ENCODE measurements at regions not wholly inside any gene's neighbourhood (a gene's known extent, or its start where the extent isn't known, plus 50 kb on each side); places are given as distances from the start of the nearest gene placed in this dataset.

- H3K36me3 Mint-ChIP-seq (ENCODE audit: low read depth): no peaks in the 10 kb centered on the region
Measured at GRCh38 chr18:67023059-67023458, 419.2 kb upstream of the CDH19 start.

GRCh38 chr18:67010919-67011318, 407.0 kb upstream of the CDH19 start:
- no peak for TF ChIP-seq CTCF (IDR thresholded peaks at IDR 0.05)
- no peak overlapping the region for H3K4me3 Mint-ChIP-seq (ENCODE audit: unreplicated experiment)
- no peaks in the 10 kb centered on the region for H3K9me3 Mint-ChIP-seq (ENCODE audit: low read depth)
- no peaks in the 10 kb centered on the region for H3K36me3 Mint-ChIP-seq (ENCODE audit: low read depth)
- peaks cover 6% of the 10 kb centered on the region for H3K27me3 Mint-ChIP-seq (ENCODE audit: low read depth)
- no peak for DNase-seq (ENCODE audit: low spot score)
- no peak overlapping the region for H3K27ac Mint-ChIP-seq (ENCODE audit: unreplicated experiment)
- no peaks in the 10 kb centered on the region for H3K4me1 Mint-ChIP-seq (ENCODE audit: low read depth)

More at GRCh38 chr18:67023059-67023458, 419.2 kb upstream of the CDH19 start:
- no peak overlapping the region for H3K27ac Mint-ChIP-seq (ENCODE audit: unreplicated experiment)
- no peaks in the 10 kb centered on the region for H3K9me3 Mint-ChIP-seq (ENCODE audit: low read depth)
- TF ChIP-seq CTCF (IDR thresholded peaks at IDR 0.05): no peak
- DNase-seq (ENCODE audit: low spot score): no peak
- H3K27me3 Mint-ChIP-seq (ENCODE audit: low read depth): peaks cover 12% of the 10 kb centered on the region
- no peaks in the 10 kb centered on the region for H3K4me1 Mint-ChIP-seq (ENCODE audit: low read depth)
- no peak overlapping the region for H3K4me3 Mint-ChIP-seq (ENCODE audit: unreplicated experiment)

- DNase-seq (ENCODE audit: low spot score): no peak
- no peaks in the 10 kb centered on the region for H3K9me3 Mint-ChIP-seq (ENCODE audit: low read depth)
- no peaks in the 10 kb centered on the region for H3K4me1 Mint-ChIP-seq (ENCODE audit: low read depth)
- H3K4me3 Mint-ChIP-seq (ENCODE audit: unreplicated experiment): no peak overlapping the region
- no peaks in the 10 kb centered on the region for H3K36me3 Mint-ChIP-seq (ENCODE audit: low read depth)
- peaks cover 4% of the 10 kb centered on the region for H3K27me3 Mint-ChIP-seq (ENCODE audit: low read depth)
- no peak overlapping the region for H3K27ac Mint-ChIP-seq (ENCODE audit: unreplicated experiment)
- no peak for TF ChIP-seq CTCF (IDR thresholded peaks at IDR 0.05)
Measured at GRCh38 chr18:67007999-67008398, 404.1 kb upstream of the CDH19 start.

- no peak for TF ChIP-seq CTCF (IDR thresholded peaks at IDR 0.05)
- DNase-seq (ENCODE audit: low spot score): no peak
- Mint-ChIP-seq H3K27ac (ENCODE audit: unreplicated experiment) (no peak overlapping the region), H3K4me3 (ENCODE audit: unreplicated experiment) (no peak overlapping the region), H3K27me3 (ENCODE audit: low read depth) (peaks cover 4% of the 10 kb centered on the region), H3K36me3 (ENCODE audit: low read depth) (no peaks in the 10 kb centered on the region), H3K4me1 (ENCODE audit: low read depth) (no peaks in the 10 kb centered on the region), H3K9me3 (ENCODE audit: low read depth) (no peaks in the 10 kb centered on the region)
Measured at GRCh38 chr18:67007085-67007484, 403.2 kb upstream of the CDH19 start.

- Mint-ChIP-seq H3K36me3 (ENCODE audit: low read depth) (no peaks in the 10 kb centered on the region), H3K27me3 (ENCODE audit: low read depth) (peaks cover 14% of the 10 kb centered on the region), H3K4me1 (ENCODE audit: low read depth) (no peaks in the 10 kb centered on the region), H3K27ac (ENCODE audit: unreplicated experiment) (no peak overlapping the region), H3K4me3 (ENCODE audit: unreplicated experiment) (no peak overlapping the region), H3K9me3 (ENCODE audit: low read depth) (no peaks in the 10 kb centered on the region)
- DNase-seq (ENCODE audit: low spot score): no peak
- TF ChIP-seq CTCF (IDR thresholded peaks at IDR 0.05): no peak
Measured at GRCh38 chr18:67001052-67001451, 397.2 kb upstream of the CDH19 start.

Measured in chondrocyte (in vitro differentiated cells).